Psoas muscle (tissue), 7 donors: ENCODE measurements at regions not wholly inside any gene's neighbourhood (a gene's known extent, or its start where the extent isn't known, plus 50 kb on each side); places are given as distances from the start of the nearest gene placed in this dataset.

Experiments used
- ATAC-seq, 4 donors: fragments of 200-7000 bp; cut with Tn5 transposase; one replicate each; pipeline ENCODE4 v1.9.1; 2020; ENCODE audit warnings: moderate library complexity in 3 of 4, mild to moderate bottlenecking in 2 of 4
- DNase-seq, 2 donors: peaks; one replicate each; pipeline ENCODE4 v3.0.0-alpha.2; 2020
- H3K27ac ChIP-seq: fragments of 200-600 bp; one replicate; pipeline ENCODE4 v1.8.0; 2022
- H3K27me3 ChIP-seq, 3 donors: fragments of 200-600 bp in 1 of 3; one replicate each; pipeline versions ENCODE4 v1.6.1 to v1.8.0; 2013 to 2022; ENCODE audit warnings: low read length in 2 of 3, mild to moderate bottlenecking in 2 of 3, moderate library complexity in 1 of 3; ENCODE audit not compliant: insufficient read depth in 3 of 3
- H3K36me3 ChIP-seq, 2 donors: fragments of 200-600 bp in 1 of 2; one replicate each; pipeline versions ENCODE4 v1.6.1 to v1.8.0; 2013 to 2022; ENCODE audit warnings: low read depth in 1 of 2, mild to moderate bottlenecking in 1 of 2, moderate library complexity in 1 of 2; ENCODE audit not compliant: insufficient read depth in 1 of 2
- H3K4me1 ChIP-seq: fragments of 200-600 bp; one replicate; pipeline ENCODE4 v1.8.0; 2022
- H3K4me3 ChIP-seq: fragments of 200-600 bp; one replicate; pipeline ENCODE4 v1.8.0; 2022; ENCODE audit warnings: mild to moderate bottlenecking
- H3K9me3 ChIP-seq: fragments of 200-600 bp; one replicate; pipeline ENCODE4 v1.8.0; 2022
- WGBS, 3 donors: extraction: QIAGEN DNeasy Blood & Tissue Kit; methylation state at CpG; one replicate each; pipeline versions ENCODE4 v1.1.6 to v1.1.7; 2013; 5-methylcytosine and 5-hydroxymethylcytosine counted together
- intact Hi-C, 2 donors: fragments of 100-400 bp; cut with DNase I; formaldehyde crosslinking; loops; one replicate each; pipeline versions ENCODE4 v1.11.0 to v1.14.2; 2022
- TF ChIP-seq, protein P1 (sequence below): fragments of 200-600 bp; IDR thresholded peaks from one replicate; pipeline ENCODE4 v1.8.0; 2022; ENCODE audit warnings: antibody characterized with exemption
- donor health status: healthy with polysubstance abuse.
- donor health status: DM: no; HTN: no; CAD: no; lungs with moderate emphysema.
- donor health status: Bipolar disorder and iron deficiency.
- donor health status: healthy.
- donor health status: DM: yes; HTN: yes; CAD: no.
- donor health status: DM: no; HTN: no; CAD: no.
- donor health status: DM: yes; HTN: yes; CAD: no.

DNA sequence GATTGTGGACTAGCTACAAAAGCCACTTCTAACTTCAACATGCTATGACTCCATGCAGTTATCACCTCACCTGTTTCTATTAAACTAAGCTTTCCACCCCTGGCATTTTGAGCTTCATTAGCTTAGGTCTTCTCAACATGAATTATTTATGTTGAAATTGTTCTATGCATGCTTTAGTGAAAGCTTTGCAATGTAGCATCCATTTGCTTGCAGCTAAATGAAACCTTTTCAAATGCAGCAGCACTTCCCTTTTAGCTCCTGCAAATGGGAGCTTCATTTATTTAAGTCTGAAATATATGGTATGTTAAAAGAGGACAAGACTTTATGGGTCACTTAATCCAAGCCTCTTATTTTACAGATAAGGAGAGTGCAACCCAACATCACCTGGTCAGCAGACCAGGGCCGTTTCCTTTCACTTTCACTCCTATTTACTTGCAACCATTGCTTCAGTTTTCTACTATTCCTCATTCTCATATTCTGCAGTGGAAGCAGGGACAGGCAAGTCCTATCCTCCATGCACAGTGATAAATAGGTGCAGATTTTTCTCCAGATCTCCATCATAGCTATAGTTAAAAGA lies 56.4 kb upstream of the SAMSN1 start:
- Histone ChIP-seq H3K4me3 (no peak overlapping the region), H3K27me3 (no peaks in the 10 kb centered on the region), H3K9me3 (no peaks in the 10 kb centered on the region), H3K4me1 (no peaks in the 10 kb centered on the region), H3K36me3 (no peaks in the 10 kb centered on the region), H3K27ac (no peak overlapping the region)
- DNase-seq (no peak), ATAC-seq (no peak)
- WGBS, 3 donors: 52 to 63% (median 52%) methylated on average over 1 of the region's 1 CpG
- TF ChIP-seq, protein P1, sequence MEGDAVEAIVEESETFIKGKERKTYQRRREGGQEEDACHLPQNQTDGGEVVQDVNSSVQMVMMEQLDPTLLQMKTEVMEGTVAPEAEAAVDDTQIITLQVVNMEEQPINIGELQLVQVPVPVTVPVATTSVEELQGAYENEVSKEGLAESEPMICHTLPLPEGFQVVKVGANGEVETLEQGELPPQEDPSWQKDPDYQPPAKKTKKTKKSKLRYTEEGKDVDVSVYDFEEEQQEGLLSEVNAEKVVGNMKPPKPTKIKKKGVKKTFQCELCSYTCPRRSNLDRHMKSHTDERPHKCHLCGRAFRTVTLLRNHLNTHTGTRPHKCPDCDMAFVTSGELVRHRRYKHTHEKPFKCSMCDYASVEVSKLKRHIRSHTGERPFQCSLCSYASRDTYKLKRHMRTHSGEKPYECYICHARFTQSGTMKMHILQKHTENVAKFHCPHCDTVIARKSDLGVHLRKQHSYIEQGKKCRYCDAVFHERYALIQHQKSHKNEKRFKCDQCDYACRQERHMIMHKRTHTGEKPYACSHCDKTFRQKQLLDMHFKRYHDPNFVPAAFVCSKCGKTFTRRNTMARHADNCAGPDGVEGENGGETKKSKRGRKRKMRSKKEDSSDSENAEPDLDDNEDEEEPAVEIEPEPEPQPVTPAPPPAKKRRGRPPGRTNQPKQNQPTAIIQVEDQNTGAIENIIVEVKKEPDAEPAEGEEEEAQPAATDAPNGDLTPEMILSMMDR: no peak
- intact Hi-C loops: no loop called here

DNA sequence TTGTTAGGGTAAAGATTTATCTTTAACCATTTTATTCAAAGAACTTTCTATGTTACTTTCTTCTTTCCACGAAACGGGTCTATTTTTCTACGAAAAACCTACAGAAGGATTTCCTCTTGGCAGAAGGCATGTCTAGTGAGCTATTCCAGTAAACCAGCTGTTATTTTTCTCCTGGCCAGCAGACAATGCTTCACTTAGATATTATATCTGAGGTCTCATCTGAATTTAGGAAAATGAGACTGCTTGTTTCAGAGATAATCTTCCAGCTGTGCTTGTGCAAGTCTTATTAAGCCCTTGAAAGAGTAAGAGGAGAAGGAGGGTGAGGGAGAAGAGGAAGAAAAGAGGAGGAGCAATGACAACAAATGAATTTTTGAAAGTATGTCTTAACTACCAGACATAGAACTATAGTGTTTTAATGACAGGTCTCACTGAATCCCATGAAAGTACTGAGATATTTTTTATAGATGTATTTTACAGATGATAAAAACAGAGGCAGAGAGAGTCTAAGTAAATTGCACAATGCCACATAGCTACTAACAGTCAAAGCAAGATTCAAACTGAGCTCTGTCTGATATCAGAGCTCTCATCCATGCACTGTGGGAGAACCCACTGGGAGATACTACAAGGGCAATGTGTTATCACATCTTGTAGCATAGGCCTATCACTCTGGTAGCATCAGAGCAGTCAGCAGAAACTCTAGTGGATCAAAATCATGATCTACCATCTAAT lies 54.6 kb upstream of the SAMSN1 start:
- 19 to 43% (median 23%) methylated on average over 3 of the region's 3 CpGs for WGBS, 3 donors
- H3K9me3 ChIP-seq: no peaks in the 10 kb centered on the region
- TF ChIP-seq, protein P1: no peak
- DNase-seq: no peak
- H3K4me1 ChIP-seq: no peaks in the 10 kb centered on the region
- intact Hi-C loops: no loop called here
- no peak overlapping the region for H3K27ac ChIP-seq
- H3K36me3 ChIP-seq: no peaks in the 10 kb centered on the region
- ATAC-seq: no peak
- H3K4me3 ChIP-seq: no peak overlapping the region
- H3K27me3 ChIP-seq: no peaks in the 10 kb centered on the region

DNA sequence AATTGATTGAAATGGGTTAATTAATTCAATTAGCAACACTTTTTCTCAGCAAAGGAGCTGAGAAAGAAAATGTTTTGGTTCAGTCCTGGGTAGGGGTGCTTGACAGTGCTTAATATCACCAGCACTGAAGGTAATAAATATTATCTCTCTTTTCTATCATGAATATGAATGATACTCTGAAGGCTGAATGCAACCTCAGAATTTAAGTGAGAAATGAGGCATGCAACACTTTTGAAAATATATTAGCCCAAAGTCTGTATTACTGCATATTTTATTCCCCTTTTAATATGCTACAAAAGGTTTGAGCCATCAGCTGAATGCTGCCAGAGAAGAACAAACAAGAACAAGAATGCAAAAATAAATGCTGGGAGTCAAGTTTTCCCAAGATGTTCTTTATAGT lies 52.0 kb upstream of the SAMSN1 start:
- no peaks in the 10 kb centered on the region for H3K36me3 ChIP-seq
- no peaks in the 10 kb centered on the region for H3K27me3 ChIP-seq
- no peak overlapping the region for H3K27ac ChIP-seq
- no peak overlapping the region for H3K4me3 ChIP-seq
- H3K9me3 ChIP-seq: no peaks in the 10 kb centered on the region
- DNase-seq: no peak
- TF ChIP-seq, protein P1: no peak
- intact Hi-C loops: no loop called here
- H3K4me1 ChIP-seq: no peaks in the 10 kb centered on the region
- ATAC-seq: no peak
